Tibial artery (tissue), 4 donors: ENCODE measurements at regions not wholly inside any gene's neighbourhood (a gene's known extent, or its start where the extent isn't known, plus 50 kb on each side); places are given as distances from the start of the nearest gene placed in this dataset.

Source experiments
- DNase-seq, 2 donors: peaks; one replicate each; pipeline ENCODE4 v3.0.0-alpha.2; 2019
- H3K27ac ChIP-seq, 2 donors: fragments of 200-600 bp; sonication (generic) in 1 of 2; 1 replicate in 1 of 2; 2 replicates in 1 of 2; pipeline ENCODE4 v1.5.1; 2018 to 2019; ENCODE audit warnings: mild to moderate bottlenecking in 1 of 2
- H3K27me3 ChIP-seq, 2 donors: fragments of 200-600 bp; sonication (generic) in 1 of 2; one replicate each; pipeline versions ENCODE4 v1.5.1 to v1.6.0; 2016 to 2019
- H3K36me3 ChIP-seq, 3 donors: fragments of 200-600 bp; sonication (generic) in 2 of 3; one replicate each; pipeline ENCODE4 v1.5.1; 2016 to 2019; ENCODE audit warnings: mild to moderate bottlenecking in 2 of 3
- H3K4me1 ChIP-seq, 4 donors: fragments of 200-600 bp; sonication (generic) in 2 of 4; 1 replicate in 3 of 4; 2 replicates in 1 of 4; pipeline ENCODE4 v1.5.1; 2016 to 2019
- H3K4me3 ChIP-seq, 2 donors: fragments of 200-600 bp; sonication (generic) in 1 of 2; 1 replicate in 1 of 2; 2 replicates in 1 of 2; pipeline ENCODE4 v1.5.1; 2018 to 2019; ENCODE audit warnings: mild to moderate bottlenecking in 2 of 2
- H3K9me3 ChIP-seq, 3 donors: fragments of 200-600 bp; sonication (generic) in 1 of 3; one replicate each; pipeline ENCODE4 v1.5.1; 2016 to 2019
- CTCF ChIP-seq, 2 experiments: fragments of 200-600 bp in 1 of 2; fragments of 450-650 bp in 1 of 2; IDR thresholded peaks; one replicate each; pipeline ENCODE4 v1.5.1; 2017 to 2019; ENCODE audit warnings: antibody characterized with exemption in 2 of 2, mild to moderate bottlenecking in 1 of 2, moderate library complexity in 1 of 2
- intact Hi-C: fragments of 100-400 bp; cut with DNase I; formaldehyde crosslinking; loops from one replicate; pipeline ENCODE4 v1.15.0; 2023; ENCODE audit warnings: low total_unique reads

- Histone ChIP-seq H3K27ac (no peak overlapping the region), H3K4me3 (no peak overlapping the region), H3K27me3 (peaks cover 0 to 3% of the 10 kb centered on the region in 2 donors), H3K36me3 (no peaks in the 10 kb centered on the region), H3K4me1 (no peaks in the 10 kb centered on the region), H3K9me3 (no peaks in the 10 kb centered on the region)
- TF ChIP-seq CTCF (IDR thresholded peaks at IDR 0.05) = no peak
- no peak for DNase-seq
- intact Hi-C loops = no loop called here
These were observed 681.1 kb downstream of the DHX35 start for GRCh38 chr20:39643292-39643691.

- Histone ChIP-seq H3K4me1 (no peaks in the 10 kb centered on the region), H3K36me3 (no peaks in the 10 kb centered on the region), H3K27ac (no peak overlapping the region), H3K4me3 (no peak overlapping the region), H3K9me3 (no peaks in the 10 kb centered on the region), H3K27me3 (peaks cover 0 to 3% of the 10 kb centered on the region in 2 donors)
- TF ChIP-seq CTCF (IDR thresholded peaks at IDR 0.05) = no peak
- intact Hi-C loops = no loop called here
- no peak for DNase-seq
These were observed 679.3 kb downstream of the DHX35 start for GRCh38 chr20:39641423-39641822.

- Histone ChIP-seq H3K9me3 (no peaks in the 10 kb centered on the region), H3K27ac (no peak overlapping the region), H3K4me3 (no peak overlapping the region), H3K36me3 (no peaks in the 10 kb centered on the region), H3K27me3 (peaks cover 0 to 3% of the 10 kb centered on the region in 2 donors), H3K4me1 (no peaks in the 10 kb centered on the region)
- intact Hi-C loops = no loop called here
- DNase-seq = no peak
- no peak for TF ChIP-seq CTCF (IDR thresholded peaks at IDR 0.05)
These were observed 678.0 kb downstream of the DHX35 start for GRCh38 chr20:39640147-39640546.

GRCh38 chr20:39638731-39639130 is 676.6 kb downstream of the DHX35 start:
- Histone ChIP-seq H3K9me3 (no peaks in the 10 kb centered on the region), H3K27ac (no peak overlapping the region), H3K36me3 (no peaks in the 10 kb centered on the region), H3K4me3 (no peak overlapping the region), H3K27me3 (no peaks in the 10 kb centered on the region), H3K4me1 (no peaks in the 10 kb centered on the region)
- intact Hi-C loops = no loop called here
- no peak for TF ChIP-seq CTCF (IDR thresholded peaks at IDR 0.05)
- no peak for DNase-seq

- intact Hi-C loops = no loop called here
- no peak for TF ChIP-seq CTCF (IDR thresholded peaks at IDR 0.05)
- Histone ChIP-seq H3K9me3 (no peaks in the 10 kb centered on the region), H3K36me3 (no peaks in the 10 kb centered on the region), H3K4me3 (no peak overlapping the region), H3K4me1 (no peaks in the 10 kb centered on the region), H3K27me3 (no peaks in the 10 kb centered on the region), H3K27ac (no peak overlapping the region)
- DNase-seq = no peak
These were observed 671.5 kb downstream of the DHX35 start for GRCh38 chr20:39633689-39634088.

GRCh38 chr20:39632757-39633156 is 670.6 kb downstream of the DHX35 start:
- Histone ChIP-seq H3K4me1 (no peaks in the 10 kb centered on the region), H3K27me3 (no peaks in the 10 kb centered on the region), H3K27ac (no peak overlapping the region), H3K36me3 (no peaks in the 10 kb centered on the region), H3K9me3 (no peaks in the 10 kb centered on the region), H3K4me3 (no peak overlapping the region)
- no peak for TF ChIP-seq CTCF (IDR thresholded peaks at IDR 0.05)
- intact Hi-C loops = no loop called here
- DNase-seq = no peak
